ENCODE measurements at regions not wholly inside any gene's neighbourhood (a gene's known extent, or its start where the extent isn't known, plus 50 kb on each side); places are given as distances from the start of the nearest gene placed in this dataset.
"Not testable (repeated sequence)": the region's sequence is repeated elsewhere in the genome, so short reads cannot be mapped to it uniquely, and the experiment has no call there.

GRCh38 chr4:112063260-112063659, 82.0 kb upstream of the FAM241A start:
- no peak for DNase-seq

GRCh38 chr4:112069110-112069509, 76.1 kb upstream of the FAM241A start:
- DNase-seq: no peak

GRCh38 chr4:112073181-112073580, 72.1 kb upstream of the FAM241A start:
- no peak for DNase-seq

GRCh38 chr4:112075129-112075753, 70.0 kb upstream of the FAM241A start:
- DNase-seq: no peak

- no peak for DNase-seq
These were observed 69.3 kb upstream of the FAM241A start for GRCh38 chr4:112075906-112076305.

- DNase-seq: no peak
These were observed 68.2 kb upstream of the FAM241A start for GRCh38 chr4:112076919-112077608.

GRCh38 chr4:112077743-112078142, 67.5 kb upstream of the FAM241A start:
- DNase-seq: no peak

GRCh38 chr4:112082954-112083586, 62.2 kb upstream of the FAM241A start:
- no peak for DNase-seq

GRCh38 chr4:112083587-112084347, 61.5 kb upstream of the FAM241A start:
- no peak for DNase-seq

GRCh38 chr4:112085156-112086035, 59.9 kb upstream of the FAM241A start:
- no peak for DNase-seq

GRCh38 chr4:112086036-112086434, 59.2 kb upstream of the FAM241A start:
- DNase-seq: no peak

- not testable (repeated sequence) for DNase-seq
These were observed 58.6 kb upstream of the FAM241A start for GRCh38 chr4:112086661-112087060.

- DNase-seq: not testable (repeated sequence)
These were observed 52.9 kb upstream of the FAM241A start for GRCh38 chr4:112092330-112092729.

GRCh38 chr4:112093636-112094202, 51.5 kb upstream of the FAM241A start:
- no peak for DNase-seq

GRCh38 chr4:112094330-112094729, 50.9 kb upstream of the FAM241A start:
- no peak for DNase-seq
